ENCODE measurements at regions not wholly inside any gene's neighbourhood (a gene's known extent, or its start where the extent isn't known, plus 50 kb on each side); places are given as distances from the start of the nearest gene placed in this dataset.

GRCh38 chr12:60185060-60185459 is 589.2 kb downstream of the SLC16A7 start:
- no peaks in the 10 kb centered on the region for H3K36me3 ChIP-seq (ENCODE audit: insufficient read depth, low read length)
- DNase-seq (ENCODE audit: low spot score) = no peak
- BruUV-seq (replicated peaks) = no TSS peak
- H3K4me1 ChIP-seq (ENCODE audit: insufficient read depth, low read length, poor library complexity, severe bottlenecking) = no peaks in the 10 kb centered on the region
- H3K4me3 ChIP-seq (ENCODE audit: low read depth, low read length, poor library complexity, severe bottlenecking) = no peak overlapping the region
- intact Hi-C loops (cut with micrococcal nuclease; ENCODE audit: unreplicated experiment) = no loop called here
- TF ChIP-seq CTCF (conservative IDR thresholded peaks at IDR 0.05; ENCODE audit: low read length) = no peak
- no peak for TF ChIP-seq EZH2phosphoT487 (IDR thresholded peaks at IDR 0.05; ENCODE audit: borderline replicate concordance, low read depth, low read length)
- CTCF ChIA-PET (ENCODE audit: unreplicated experiment) = no interaction called here
- H3K9me3 ChIP-seq (ENCODE audit: low read length) = no peaks in the 10 kb centered on the region
- H3K27ac ChIP-seq (ENCODE audit: low read depth, low read length, poor library complexity, severe bottlenecking) = no peak overlapping the region
- H2AFZ ChIP-seq (ENCODE audit: low read length) = no peak overlapping the region
- H3K9me2 ChIP-seq (ENCODE audit: insufficient read depth, low read length) = no peaks in the 10 kb centered on the region
- no peaks in the 10 kb centered on the region for H3K79me2 ChIP-seq (ENCODE audit: insufficient read depth, low read depth, low read length)
- POLR2A ChIA-PET = no interaction called here
- no peak overlapping the region for H3K4me2 ChIP-seq (ENCODE audit: low read length)
- H4K20me1 ChIP-seq (ENCODE audit: insufficient read depth, low read length) = no peaks in the 10 kb centered on the region

GRCh38 chr12:60191271-60191670 is 595.4 kb downstream of the SLC16A7 start:
- Histone ChIP-seq H3K4me3 (ENCODE audit: low read depth, low read length, poor library complexity, severe bottlenecking) (no peak overlapping the region), H3K9me3 (ENCODE audit: low read length) (no peaks in the 10 kb centered on the region), H3K27ac (ENCODE audit: low read depth, low read length, poor library complexity, severe bottlenecking) (no peak overlapping the region), H3K4me2 (ENCODE audit: low read length) (no peak overlapping the region), H3K9me2 (ENCODE audit: insufficient read depth, low read length) (no peaks in the 10 kb centered on the region), H3K79me2 (ENCODE audit: insufficient read depth, low read depth, low read length) (no peaks in the 10 kb centered on the region), H4K20me1 (ENCODE audit: insufficient read depth, low read length) (no peaks in the 10 kb centered on the region), H3K4me1 (ENCODE audit: insufficient read depth, low read length, poor library complexity, severe bottlenecking) (no peaks in the 10 kb centered on the region), H3K36me3 (ENCODE audit: insufficient read depth, low read length) (no peaks in the 10 kb centered on the region), H2AFZ (ENCODE audit: low read length) (no peak overlapping the region)
- no peak for DNase-seq (ENCODE audit: low spot score)
- no peak for TF ChIP-seq EZH2phosphoT487 (IDR thresholded peaks at IDR 0.05; ENCODE audit: borderline replicate concordance, low read depth, low read length)
- TF ChIP-seq CTCF (conservative IDR thresholded peaks at IDR 0.05; ENCODE audit: low read length) = no peak
- intact Hi-C loops (cut with micrococcal nuclease; ENCODE audit: unreplicated experiment) = no loop called here
- ChIA-PET CTCF (ENCODE audit: unreplicated experiment) (no interaction called here), POLR2A (no interaction called here)
- no TSS peak for BruUV-seq (replicated peaks)

GRCh38 chr12:60191676-60192359 is 596.0 kb downstream of the SLC16A7 start:
- H3K4me2 ChIP-seq (ENCODE audit: low read length) = no peak overlapping the region
- no TSS peak for BruUV-seq (replicated peaks)
- no peaks in the 10 kb centered on the region for H3K36me3 ChIP-seq (ENCODE audit: insufficient read depth, low read length)
- ChIA-PET CTCF (ENCODE audit: unreplicated experiment) (no interaction called here), POLR2A (no interaction called here)
- H3K4me1 ChIP-seq (ENCODE audit: insufficient read depth, low read length, poor library complexity, severe bottlenecking) = no peaks in the 10 kb centered on the region
- H3K4me3 ChIP-seq (ENCODE audit: low read depth, low read length, poor library complexity, severe bottlenecking) = no peak overlapping the region
- no peaks in the 10 kb centered on the region for H3K79me2 ChIP-seq (ENCODE audit: insufficient read depth, low read depth, low read length)
- H3K9me2 ChIP-seq (ENCODE audit: insufficient read depth, low read length) = no peaks in the 10 kb centered on the region
- H3K27ac ChIP-seq (ENCODE audit: low read depth, low read length, poor library complexity, severe bottlenecking) = no peak overlapping the region
- no peaks in the 10 kb centered on the region for H4K20me1 ChIP-seq (ENCODE audit: insufficient read depth, low read length)
- intact Hi-C loops (cut with micrococcal nuclease; ENCODE audit: unreplicated experiment) = no loop called here
- no peak for TF ChIP-seq EZH2phosphoT487 (IDR thresholded peaks at IDR 0.05; ENCODE audit: borderline replicate concordance, low read depth, low read length)
- no peak for TF ChIP-seq CTCF (conservative IDR thresholded peaks at IDR 0.05; ENCODE audit: low read length)
- no peak for DNase-seq (ENCODE audit: low spot score)
- no peaks in the 10 kb centered on the region for H3K9me3 ChIP-seq (ENCODE audit: low read length)
- H2AFZ ChIP-seq (ENCODE audit: low read length) = no peak overlapping the region

All from OCI-LY7 (cell line).